ENCODE measurements at regions not wholly inside any gene's neighbourhood (a gene's known extent, or its start where the extent isn't known, plus 50 kb on each side); places are given as distances from the start of the nearest gene placed in this dataset.

- H3K27me3 Mint-ChIP-seq (ENCODE audit: low read depth), result no peaks in the 10 kb centered on the region
- TF ChIP-seq CTCF (conservative IDR thresholded peaks at IDR 0.05), result no peak
- H3K4me3 Mint-ChIP-seq, result no peak overlapping the region
- H3K9me3 Mint-ChIP-seq, result no peaks in the 10 kb centered on the region
- no peaks in the 10 kb centered on the region for H3K36me3 Mint-ChIP-seq (ENCODE audit: low read depth)
- no peak for DNase-seq (ENCODE audit: low read depth, low spot score)
- no peak overlapping the region for H3K27ac Mint-ChIP-seq (ENCODE audit: unreplicated experiment)
- H3K4me1 Mint-ChIP-seq, result peaks cover 17% of the 10 kb centered on the region
Observed at GRCh38 chr3:96734273-96735009, 80.0 kb upstream of the EPHA6 start.

DNA sequence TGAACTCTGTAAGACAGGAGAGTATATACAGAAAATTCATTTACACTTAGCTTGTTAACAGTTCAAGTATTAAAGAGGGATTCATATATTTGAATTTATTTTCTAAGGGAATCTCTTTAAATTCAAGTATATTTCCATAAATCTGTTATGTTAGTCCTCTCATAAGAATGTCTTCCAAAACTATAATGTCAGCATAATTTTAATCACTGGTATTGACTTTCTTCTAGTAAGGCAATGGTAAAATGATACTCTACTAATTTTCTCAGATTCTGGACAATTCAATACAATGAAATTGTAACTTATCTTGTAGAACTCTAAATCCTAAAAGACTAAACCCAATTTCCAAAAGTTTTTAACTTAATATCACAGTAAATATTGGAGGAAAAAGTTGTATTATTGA lies 66.3 kb upstream of the EPHA6 start:
- no peak for DNase-seq (ENCODE audit: low read depth, low spot score)
- Mint-ChIP-seq H3K27me3 (ENCODE audit: low read depth) (no peaks in the 10 kb centered on the region), H3K4me1 (no peaks in the 10 kb centered on the region), H3K27ac (ENCODE audit: unreplicated experiment) (no peak overlapping the region), H3K4me3 (no peak overlapping the region), H3K36me3 (ENCODE audit: low read depth) (no peaks in the 10 kb centered on the region), H3K9me3 (no peaks in the 10 kb centered on the region)
- TF ChIP-seq CTCF (conservative IDR thresholded peaks at IDR 0.05), result no peak

DNA sequence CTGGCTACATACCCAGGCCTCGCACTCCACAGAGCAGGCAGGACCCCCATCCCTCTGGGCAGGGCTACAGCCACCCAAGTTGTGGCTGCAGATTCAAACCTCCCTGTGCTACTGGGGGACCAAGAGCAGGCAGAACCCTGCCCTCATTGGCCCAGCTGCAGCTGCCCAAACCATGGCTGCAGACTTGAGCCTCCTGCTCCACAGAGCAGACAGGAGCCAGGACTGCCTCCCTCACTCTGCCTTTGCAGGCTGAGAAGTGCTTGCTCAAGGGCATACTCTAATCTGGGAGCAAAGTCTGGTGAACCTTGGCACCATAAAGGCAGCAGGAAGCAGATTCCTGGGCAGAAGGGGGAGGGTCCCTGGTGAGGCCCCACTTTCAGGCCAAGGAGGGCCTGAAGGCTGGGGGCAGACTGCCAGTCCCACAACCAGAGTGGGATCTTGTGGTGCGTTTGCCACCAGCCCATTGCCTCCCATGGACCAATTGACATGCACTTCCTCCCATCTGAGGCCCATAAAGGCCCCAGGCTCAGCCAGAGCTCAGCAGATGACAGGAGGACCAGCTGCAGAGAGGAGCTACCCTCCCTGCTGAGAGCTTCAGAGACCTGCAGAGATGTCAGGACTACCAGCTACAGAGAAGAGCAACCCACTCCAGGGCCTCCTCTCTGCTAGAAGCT lies 64.2 kb upstream of the EPHA6 start:
- no peak overlapping the region for H3K27ac Mint-ChIP-seq (ENCODE audit: unreplicated experiment)
- no peaks in the 10 kb centered on the region for H3K36me3 Mint-ChIP-seq (ENCODE audit: low read depth)
- H3K4me3 Mint-ChIP-seq, result no peak overlapping the region
- H3K4me1 Mint-ChIP-seq, result no peaks in the 10 kb centered on the region
- no peaks in the 10 kb centered on the region for H3K9me3 Mint-ChIP-seq
- DNase-seq (ENCODE audit: low read depth, low spot score), result no peak
- no peaks in the 10 kb centered on the region for H3K27me3 Mint-ChIP-seq (ENCODE audit: low read depth)
- TF ChIP-seq CTCF (conservative IDR thresholded peaks at IDR 0.05), result no peak

DNA sequence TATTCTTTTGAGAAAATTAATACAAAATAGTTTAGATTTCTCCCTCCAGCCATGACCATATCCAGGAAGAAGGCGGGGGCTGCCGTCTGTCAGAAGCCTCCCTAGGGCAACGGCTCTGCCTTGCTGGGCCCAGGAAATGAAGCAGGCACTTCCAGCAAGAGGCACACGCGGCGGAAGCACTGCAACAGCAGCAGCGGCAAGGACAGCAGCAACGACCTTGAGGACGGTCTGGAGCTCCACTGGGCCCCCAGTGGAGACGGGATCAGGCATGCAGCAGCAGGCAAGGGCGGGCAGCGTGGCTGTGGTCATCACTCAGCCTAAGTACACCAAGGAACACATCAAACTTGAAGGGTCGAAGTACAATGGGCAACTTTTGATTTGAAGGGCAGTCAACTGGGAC lies 61.3 kb upstream of the EPHA6 start:
- H3K9me3 Mint-ChIP-seq, result no peaks in the 10 kb centered on the region
- DNase-seq (ENCODE audit: low read depth, low spot score), result no peak
- no peaks in the 10 kb centered on the region for H3K36me3 Mint-ChIP-seq (ENCODE audit: low read depth)
- H3K27me3 Mint-ChIP-seq (ENCODE audit: low read depth), result no peaks in the 10 kb centered on the region
- no peak for TF ChIP-seq CTCF (conservative IDR thresholded peaks at IDR 0.05)
- H3K4me3 Mint-ChIP-seq, result no peak overlapping the region
- peaks cover 9% of the 10 kb centered on the region for H3K4me1 Mint-ChIP-seq
- H3K27ac Mint-ChIP-seq (ENCODE audit: unreplicated experiment), result no peak overlapping the region

DNA sequence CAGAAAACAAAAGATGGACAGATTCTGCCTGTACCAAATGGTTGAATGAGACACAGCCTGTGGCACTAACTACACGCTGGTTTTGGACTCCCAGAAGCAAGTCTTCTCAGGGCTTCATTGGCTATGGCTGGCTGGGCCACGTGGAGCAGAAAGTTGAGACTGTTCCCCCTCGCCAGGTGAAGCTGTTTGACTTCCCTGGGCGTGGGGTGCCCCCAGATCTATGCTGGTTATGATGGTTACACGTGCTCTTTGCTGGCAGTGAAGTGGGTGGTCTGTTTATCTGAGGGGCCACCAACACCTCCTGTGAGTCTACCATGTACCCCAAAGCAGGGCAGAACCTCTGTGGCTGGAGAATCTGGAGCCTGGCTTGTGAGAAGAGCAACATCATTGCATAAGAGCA lies 60.3 kb upstream of the EPHA6 start:
- Mint-ChIP-seq H3K27me3 (ENCODE audit: low read depth) (no peaks in the 10 kb centered on the region), H3K4me1 (peaks cover 9% of the 10 kb centered on the region), H3K27ac (ENCODE audit: unreplicated experiment) (no peak overlapping the region), H3K36me3 (ENCODE audit: low read depth) (no peaks in the 10 kb centered on the region), H3K4me3 (no peak overlapping the region), H3K9me3 (no peaks in the 10 kb centered on the region)
- no peak for DNase-seq (ENCODE audit: low read depth, low spot score)
- TF ChIP-seq CTCF (conservative IDR thresholded peaks at IDR 0.05), result no peak
